ENCODE measurements at regions not wholly inside any gene's neighbourhood (a gene's known extent, or its start where the extent isn't known, plus 50 kb on each side); places are given as distances from the start of the nearest gene placed in this dataset.

DNA sequence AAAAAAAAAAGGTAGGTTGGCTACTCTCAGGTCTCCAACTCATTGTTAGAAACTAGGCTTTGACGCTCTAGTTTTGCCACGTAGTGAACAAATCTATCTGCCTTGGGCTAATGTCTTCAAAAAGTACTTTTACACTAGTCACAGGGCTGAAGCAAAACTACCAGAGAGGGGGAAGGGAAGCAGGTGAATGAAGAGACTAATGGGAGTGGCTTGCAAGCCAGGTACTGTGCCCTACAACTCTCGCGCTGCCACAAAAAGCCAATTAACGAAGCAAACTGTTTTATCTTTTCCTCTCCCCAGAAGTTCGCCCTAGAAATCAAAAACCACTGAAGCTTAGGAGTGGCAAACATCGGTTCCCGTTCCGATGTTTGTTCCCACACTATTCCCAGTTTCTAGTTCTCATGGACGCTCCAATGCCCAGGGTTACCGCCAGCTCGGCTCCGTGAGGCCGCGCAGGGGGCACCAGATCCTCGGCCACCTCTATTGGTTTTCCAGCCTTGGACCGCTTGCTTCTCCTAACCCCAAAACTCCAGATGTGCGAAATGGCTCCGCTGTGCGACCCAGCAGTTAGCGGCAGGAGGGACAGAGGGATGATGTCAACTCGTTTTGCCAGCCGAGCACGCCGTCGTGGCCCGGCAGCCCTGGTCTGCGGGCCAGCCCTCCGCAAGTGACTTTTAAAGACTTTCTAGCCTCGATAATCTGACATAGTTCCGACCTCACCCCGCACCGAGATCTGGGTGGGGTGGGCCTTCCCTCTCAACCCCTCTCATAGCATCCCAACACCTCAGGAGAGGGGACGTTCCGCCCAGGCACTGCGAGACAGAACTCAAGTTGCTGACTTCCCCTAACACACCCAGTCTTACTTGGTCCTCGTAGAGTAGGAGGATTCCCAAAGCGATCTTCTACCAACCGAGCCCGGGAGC, 242.1 kb downstream of the KDM5D start:
- TF ChIP-seq CTCF (IDR thresholded peaks at IDR 0.05): no peak
- no peak for TF ChIP-seq ZFX (IDR thresholded peaks at IDR 0.05; ENCODE audit: borderline replicate concordance)
